Psoas muscle (tissue), 7 donors: ENCODE measurements at regions not wholly inside any gene's neighbourhood (a gene's known extent, or its start where the extent isn't known, plus 50 kb on each side); places are given as distances from the start of the nearest gene placed in this dataset.
"Not testable (repeated sequence)": the region's sequence is repeated elsewhere in the genome, so short reads cannot be mapped to it uniquely, and the experiment has no call there.

ENCODE experiments used
- ATAC-seq, 4 donors: fragments of 200-7000 bp; cut with Tn5 transposase; one replicate each; pipeline ENCODE4 v1.9.1; 2020; ENCODE audit warnings: moderate library complexity in 3 of 4, mild to moderate bottlenecking in 2 of 4
- DNase-seq, 2 donors: peaks; one replicate each; pipeline ENCODE4 v3.0.0-alpha.2; 2020
- H3K27ac ChIP-seq: fragments of 200-600 bp; one replicate; pipeline ENCODE4 v1.8.0; 2022
- H3K27me3 ChIP-seq, 3 donors: fragments of 200-600 bp in 1 of 3; one replicate each; pipeline versions ENCODE4 v1.6.1 to v1.8.0; 2013 to 2022; ENCODE audit warnings: low read length in 2 of 3, mild to moderate bottlenecking in 2 of 3, moderate library complexity in 1 of 3; ENCODE audit not compliant: insufficient read depth in 3 of 3
- H3K36me3 ChIP-seq, 2 donors: fragments of 200-600 bp in 1 of 2; one replicate each; pipeline versions ENCODE4 v1.6.1 to v1.8.0; 2013 to 2022; ENCODE audit warnings: low read depth in 1 of 2, mild to moderate bottlenecking in 1 of 2, moderate library complexity in 1 of 2; ENCODE audit not compliant: insufficient read depth in 1 of 2
- H3K4me1 ChIP-seq: fragments of 200-600 bp; one replicate; pipeline ENCODE4 v1.8.0; 2022
- H3K4me3 ChIP-seq: fragments of 200-600 bp; one replicate; pipeline ENCODE4 v1.8.0; 2022; ENCODE audit warnings: mild to moderate bottlenecking
- H3K9me3 ChIP-seq: fragments of 200-600 bp; one replicate; pipeline ENCODE4 v1.8.0; 2022
- WGBS, 3 donors: extraction: QIAGEN DNeasy Blood & Tissue Kit; methylation state at CpG; one replicate each; pipeline versions ENCODE4 v1.1.6 to v1.1.7; 2013; 5-methylcytosine and 5-hydroxymethylcytosine counted together
- intact Hi-C, 2 donors: fragments of 100-400 bp; cut with DNase I; formaldehyde crosslinking; loops; one replicate each; pipeline versions ENCODE4 v1.11.0 to v1.14.2; 2022
- TF ChIP-seq, protein P1 (sequence below): fragments of 200-600 bp; IDR thresholded peaks from one replicate; pipeline ENCODE4 v1.8.0; 2022; ENCODE audit warnings: antibody characterized with exemption
- donor health status: healthy with polysubstance abuse.
- donor health status: DM: no; HTN: no; CAD: no; lungs with moderate emphysema.
- donor health status: Bipolar disorder and iron deficiency.
- donor health status: healthy.
- donor health status: DM: yes; HTN: yes; CAD: no.
- donor health status: DM: no; HTN: no; CAD: no.
- donor health status: DM: yes; HTN: yes; CAD: no.

DNA sequence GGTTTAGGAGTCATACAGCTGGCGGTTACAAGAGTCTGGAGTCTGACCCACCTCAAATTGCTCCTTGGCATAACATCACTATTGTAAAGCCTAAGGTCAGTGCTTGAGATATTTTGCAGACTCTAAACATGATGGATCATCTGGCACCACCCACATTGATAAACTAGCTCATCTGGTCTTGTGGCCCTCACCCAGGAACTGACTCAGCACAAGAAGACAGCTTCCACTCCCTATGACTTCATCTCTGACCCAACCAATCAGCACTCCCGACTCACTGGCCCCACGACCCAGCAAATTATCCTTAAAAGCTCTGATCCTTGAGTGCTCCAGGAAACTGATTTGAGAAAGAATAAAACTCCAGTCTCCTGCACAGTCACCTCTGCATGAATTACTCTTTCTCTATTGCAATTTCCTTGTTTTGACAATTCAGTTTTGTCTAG is 115.9 kb downstream of the CD24 start:
- no peaks in the 10 kb centered on the region for H3K4me1 ChIP-seq
- H3K27ac ChIP-seq, result no peak overlapping the region
- DNase-seq, result no peak
- no peaks in the 10 kb centered on the region for H3K9me3 ChIP-seq
- H3K27me3 ChIP-seq, result no peaks in the 10 kb centered on the region
- TF ChIP-seq, protein P1, sequence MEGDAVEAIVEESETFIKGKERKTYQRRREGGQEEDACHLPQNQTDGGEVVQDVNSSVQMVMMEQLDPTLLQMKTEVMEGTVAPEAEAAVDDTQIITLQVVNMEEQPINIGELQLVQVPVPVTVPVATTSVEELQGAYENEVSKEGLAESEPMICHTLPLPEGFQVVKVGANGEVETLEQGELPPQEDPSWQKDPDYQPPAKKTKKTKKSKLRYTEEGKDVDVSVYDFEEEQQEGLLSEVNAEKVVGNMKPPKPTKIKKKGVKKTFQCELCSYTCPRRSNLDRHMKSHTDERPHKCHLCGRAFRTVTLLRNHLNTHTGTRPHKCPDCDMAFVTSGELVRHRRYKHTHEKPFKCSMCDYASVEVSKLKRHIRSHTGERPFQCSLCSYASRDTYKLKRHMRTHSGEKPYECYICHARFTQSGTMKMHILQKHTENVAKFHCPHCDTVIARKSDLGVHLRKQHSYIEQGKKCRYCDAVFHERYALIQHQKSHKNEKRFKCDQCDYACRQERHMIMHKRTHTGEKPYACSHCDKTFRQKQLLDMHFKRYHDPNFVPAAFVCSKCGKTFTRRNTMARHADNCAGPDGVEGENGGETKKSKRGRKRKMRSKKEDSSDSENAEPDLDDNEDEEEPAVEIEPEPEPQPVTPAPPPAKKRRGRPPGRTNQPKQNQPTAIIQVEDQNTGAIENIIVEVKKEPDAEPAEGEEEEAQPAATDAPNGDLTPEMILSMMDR, result no peak
- 46 to 68% (median 56%) methylated on average over 3 of the region's 3 CpGs for WGBS, 3 donors
- no peak overlapping the region for H3K4me3 ChIP-seq
- intact Hi-C loops, result no loop called here
- H3K36me3 ChIP-seq, result no peaks in the 10 kb centered on the region
- ATAC-seq, result no peak

DNA sequence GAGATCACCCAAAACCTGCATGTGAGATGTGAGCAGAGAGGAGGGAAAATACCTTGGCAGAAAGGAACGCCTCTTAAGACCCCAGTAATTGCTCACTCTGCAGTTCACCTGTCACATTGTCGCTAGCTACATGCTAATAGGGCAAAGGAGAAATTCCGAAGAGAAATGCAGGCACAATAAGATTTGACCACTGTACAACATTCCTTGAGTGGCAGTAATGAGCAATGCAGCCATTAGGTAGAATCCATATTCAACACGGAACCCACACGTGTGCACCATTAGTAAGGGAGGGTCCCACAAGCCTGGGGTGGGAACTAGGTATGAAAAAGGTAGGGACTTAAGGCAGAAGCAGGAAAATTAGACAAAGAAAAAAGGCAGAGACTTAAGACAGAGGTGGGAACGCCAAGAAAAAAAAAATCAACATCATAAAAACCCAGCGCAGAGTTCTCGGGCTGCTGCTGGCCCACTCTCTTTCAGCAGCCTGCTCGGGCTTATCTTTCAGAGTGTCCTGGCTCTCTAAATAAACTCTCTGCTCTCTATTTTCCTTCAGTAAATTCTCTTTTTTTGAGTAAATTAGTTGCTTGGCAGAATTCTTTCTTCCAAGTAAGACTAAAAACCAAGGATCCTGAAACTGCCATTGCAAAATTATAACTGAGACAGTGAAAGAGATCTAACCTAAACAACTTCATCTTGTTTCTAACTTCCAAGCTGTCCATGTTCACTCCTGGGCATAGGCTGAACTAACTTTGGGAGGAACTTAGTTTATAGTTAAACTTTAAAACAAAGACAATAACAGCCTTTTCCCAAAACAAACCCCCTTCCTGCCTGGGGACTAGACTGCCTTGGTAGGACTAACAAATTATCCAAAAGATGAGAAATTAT is 116.5 kb downstream of the CD24 start:
- Histone ChIP-seq H3K36me3 (no peaks in the 10 kb centered on the region), H3K4me3 (no peak overlapping the region), H3K9me3 (no peaks in the 10 kb centered on the region), H3K27ac (no peak overlapping the region), H3K4me1 (no peaks in the 10 kb centered on the region), H3K27me3 (no peaks in the 10 kb centered on the region)
- TF ChIP-seq, protein P1, result no peak
- 84 to 87% (median 85%) methylated on average over 9 of the region's 9 CpGs for WGBS, 3 donors
- intact Hi-C loops, result no loop called here
- DNase-seq, result no peak
- no peak for ATAC-seq

DNA sequence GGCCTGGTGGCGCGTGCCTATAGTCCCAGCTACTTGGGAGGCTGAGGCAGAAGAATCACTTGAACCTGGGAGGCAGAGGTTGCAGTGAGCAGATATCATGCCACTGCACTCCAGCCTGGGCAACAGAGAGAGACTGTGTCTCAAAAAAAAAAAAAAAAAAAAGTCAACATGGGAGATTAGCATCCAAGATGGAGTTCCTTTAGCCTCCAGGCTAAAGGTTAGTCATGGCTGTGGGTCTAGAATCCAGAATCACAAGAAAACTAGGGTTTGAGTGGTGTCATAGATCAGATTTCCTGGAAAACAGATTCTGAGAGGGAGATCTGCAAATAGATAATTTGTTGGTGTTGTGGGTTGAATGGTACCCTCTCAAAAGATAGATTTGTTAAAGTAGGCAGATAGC is 117.2 kb downstream of the CD24 start:
- H3K4me3 ChIP-seq, H3K36me3 ChIP-seq, H3K27ac ChIP-seq, H3K9me3 ChIP-seq, DNase-seq, H3K27me3 ChIP-seq, H3K4me1 ChIP-seq, intact Hi-C loops, ATAC-seq: not testable (repeated sequence)
- WGBS, 3 donors, result 99 to 100% (median 100%) methylated on average over 2 of the region's 2 CpGs

DNA sequence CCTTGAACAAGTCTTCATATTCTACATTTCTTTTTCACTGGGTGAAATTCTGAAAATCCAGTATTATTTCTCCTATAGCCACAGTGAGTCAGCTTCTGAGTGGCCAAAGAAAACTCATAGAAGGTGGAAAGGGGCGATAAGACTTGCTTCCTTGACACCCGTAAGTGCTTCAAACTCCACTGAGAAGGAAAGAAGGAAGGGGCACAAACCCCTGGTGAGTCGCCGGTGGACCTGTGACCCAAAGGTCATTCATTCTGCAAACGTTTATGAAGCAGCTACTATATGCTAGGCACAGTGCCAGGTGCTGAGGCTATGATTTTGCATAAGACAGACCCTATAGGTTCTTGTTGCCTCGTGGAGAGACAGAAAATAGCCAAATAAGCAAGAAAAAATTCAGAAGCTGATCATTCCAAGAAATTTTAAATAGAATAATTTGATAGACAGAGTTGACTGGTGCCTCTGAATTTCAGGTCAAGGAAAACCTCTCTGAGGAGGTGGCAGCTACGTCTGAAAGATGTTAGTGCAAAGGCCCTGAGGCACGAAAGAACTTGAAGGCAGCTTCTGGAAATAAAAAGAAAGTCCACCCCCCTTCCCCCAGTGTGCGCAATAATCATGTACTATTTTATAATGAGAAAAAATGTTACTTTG is 118.2 kb downstream of the CD24 start:
- no peaks in the 10 kb centered on the region for H3K4me1 ChIP-seq
- DNase-seq (no peak), ATAC-seq (no peak)
- H3K27me3 ChIP-seq, result no peaks in the 10 kb centered on the region
- no peak overlapping the region for H3K27ac ChIP-seq
- no peaks in the 10 kb centered on the region for H3K36me3 ChIP-seq
- TF ChIP-seq, protein P1, result no peak
- intact Hi-C loops, result no loop called here
- H3K9me3 ChIP-seq, result peaks cover 10% of the 10 kb centered on the region
- H3K4me3 ChIP-seq, result no peak overlapping the region
- WGBS, 3 donors, result 80 to 82% (median 81%) methylated on average over 9 of the region's 9 CpGs

DNA sequence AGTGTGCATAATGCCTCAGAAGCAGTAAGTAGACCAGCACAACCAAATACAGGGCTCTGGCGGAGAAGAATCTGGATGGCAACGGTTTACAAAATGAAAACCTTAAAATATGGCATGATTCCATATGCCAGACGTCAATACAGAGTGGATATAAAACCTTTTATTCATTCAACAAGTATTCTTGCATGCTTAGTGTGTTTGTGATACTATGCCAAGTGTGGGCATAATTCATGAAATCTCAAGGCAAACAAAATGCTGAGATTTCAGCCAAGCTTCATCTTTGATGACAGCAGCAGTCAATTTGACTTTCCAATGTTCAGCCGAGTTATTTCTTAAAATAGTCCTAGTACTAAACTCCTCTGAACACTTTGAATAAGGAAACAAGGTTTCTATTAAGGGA is 119.4 kb downstream of the CD24 start:
- WGBS, 3 donors, result 59 to 63% (median 62%) methylated on average over 4 of the region's 4 CpGs
- no peak for ATAC-seq
- no peak for DNase-seq
- TF ChIP-seq, protein P1, result no peak
- Histone ChIP-seq H3K27ac (no peak overlapping the region), H3K4me1 (no peaks in the 10 kb centered on the region), H3K9me3 (peaks cover 10% of the 10 kb centered on the region), H3K4me3 (no peak overlapping the region), H3K36me3 (no peaks in the 10 kb centered on the region), H3K27me3 (no peaks in the 10 kb centered on the region)
- intact Hi-C loops, result no loop called here
